ENCODE measurements at regions not wholly inside any gene's neighbourhood (a gene's known extent, or its start where the extent isn't known, plus 50 kb on each side); places are given as distances from the start of the nearest gene placed in this dataset.

DNA sequence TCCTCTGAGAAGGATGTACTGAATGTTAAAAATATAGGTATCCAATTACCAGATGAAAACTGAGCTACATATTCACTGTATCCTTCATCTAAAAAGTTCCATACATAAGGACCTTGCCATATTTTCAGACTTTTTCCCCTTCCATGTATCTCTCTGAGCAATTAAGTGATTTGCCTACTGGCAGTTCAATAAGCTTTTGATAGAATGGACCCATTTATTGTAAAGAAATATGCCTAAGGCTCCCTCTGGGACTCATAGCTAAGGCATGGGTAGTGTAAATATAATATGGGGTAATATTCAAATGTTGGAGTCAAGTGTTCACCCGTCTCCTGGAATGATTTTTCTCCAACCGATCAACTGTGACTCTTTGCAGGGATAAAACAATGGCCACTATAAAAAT is 135.4 kb upstream of the FSHR start:
- ATAC-seq, result no peak
- Histone ChIP-seq H3K4me3 (ENCODE audit: low read depth in 2 of 2, low read length in 2 of 2) (no peak overlapping the region), H3K36me3 (ENCODE audit: control insufficient read depth, insufficient read depth, low read length) (no peaks in the 10 kb centered on the region), H3K4me1 (ENCODE audit: control insufficient read depth, insufficient read depth, low read length) (no peaks in the 10 kb centered on the region), H3K27ac (ENCODE audit: low read length) (no peak overlapping the region), H3K9me3 (ENCODE audit: control insufficient read depth, insufficient read depth, low read depth, low read length) (no peaks in the 10 kb centered on the region), H3K27me3 (ENCODE audit: control insufficient read depth, insufficient read depth, low read length) (no peaks in the 10 kb centered on the region)
- CTCF ChIA-PET, result no interaction called here
- intact Hi-C loops (cut with micrococcal nuclease; ENCODE audit: unreplicated experiment) (no loop called here), in situ Hi-C loops (cut with HindIII; ENCODE audit: low pct_unique_long_range_greater_than_20kb, low sequenced_read_pairs) (no loop called here)
- DNase-seq (ENCODE audit: low read depth, low spot score), result no peak
- BruUV-seq (replicated peaks), result no TSS peak
- TF ChIP-seq REST (IDR thresholded peaks at IDR 0.05; ENCODE audit: insufficient read depth in 1 of 2, low read depth in 2 of 2, low read length in 1 of 2), result no peak
- no peak for TF ChIP-seq POLR2AphosphoS5 (IDR thresholded peaks at IDR 0.05; ENCODE audit: low read depth, low read length)
- TF ChIP-seq CTCF (IDR thresholded peaks at IDR 0.05), result no peak
- no peak for TF ChIP-seq TCF7L2 (IDR thresholded peaks at IDR 0.05; ENCODE audit: low read depth, low read length)
- TF ChIP-seq SIN3A (IDR thresholded peaks at IDR 0.05; ENCODE audit: borderline replicate concordance, insufficient read depth, low read depth, low read length), result no peak
- POLR2A ChIA-PET, result no interaction called here

DNA sequence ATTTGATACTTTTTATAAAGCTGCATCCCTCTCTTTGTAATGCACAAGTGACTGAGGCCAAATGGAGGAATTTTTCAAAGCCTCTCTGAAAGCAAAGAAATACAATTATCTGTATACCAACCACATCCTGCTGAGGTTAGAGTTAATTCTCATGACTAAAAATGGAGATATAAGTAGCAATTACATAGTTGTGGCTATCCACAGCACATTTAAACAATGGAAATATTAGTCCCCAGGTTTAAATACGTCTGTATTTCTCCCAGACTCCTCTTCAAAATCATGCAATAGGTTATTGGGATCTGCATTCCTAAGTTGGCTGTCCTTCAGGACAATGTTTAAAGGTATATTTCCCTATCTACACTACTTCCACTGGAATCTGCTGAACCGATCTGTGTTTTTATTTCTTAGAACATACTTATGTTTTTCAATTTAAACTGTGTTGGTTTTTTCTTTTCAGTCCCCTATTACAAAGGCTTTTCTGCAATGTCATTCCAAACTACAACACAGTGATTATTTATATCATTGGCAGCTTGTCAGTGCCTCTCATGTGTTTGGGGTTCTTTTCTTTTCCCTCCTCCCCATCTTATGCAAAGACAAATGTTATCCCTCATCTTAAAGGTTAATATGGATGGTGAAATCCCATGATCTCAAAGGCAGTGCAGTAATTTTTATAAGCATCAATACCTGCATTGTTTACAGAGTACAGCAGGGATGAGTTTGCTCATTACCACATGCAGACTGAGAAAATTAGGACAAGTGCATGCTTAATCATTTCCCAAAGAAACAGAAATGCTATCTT is 134.8 kb upstream of the FSHR start:
- ATAC-seq, result no peak
- no peak for TF ChIP-seq POLR2AphosphoS5 (IDR thresholded peaks at IDR 0.05; ENCODE audit: low read depth, low read length)
- no peak for TF ChIP-seq TCF7L2 (IDR thresholded peaks at IDR 0.05; ENCODE audit: low read depth, low read length)
- no peak for TF ChIP-seq SIN3A (IDR thresholded peaks at IDR 0.05; ENCODE audit: borderline replicate concordance, insufficient read depth, low read depth, low read length)
- no peak for TF ChIP-seq CTCF (IDR thresholded peaks at IDR 0.05)
- TF ChIP-seq REST (IDR thresholded peaks at IDR 0.05; ENCODE audit: insufficient read depth in 1 of 2, low read depth in 2 of 2, low read length in 1 of 2), result no peak
- POLR2A ChIA-PET, result no interaction called here
- H3K36me3 ChIP-seq (ENCODE audit: control insufficient read depth, insufficient read depth, low read length), result no peaks in the 10 kb centered on the region
- in situ Hi-C loops (cut with HindIII; ENCODE audit: low pct_unique_long_range_greater_than_20kb, low sequenced_read_pairs) (no loop called here), intact Hi-C loops (cut with micrococcal nuclease; ENCODE audit: unreplicated experiment) (no loop called here)
- CTCF ChIA-PET, result no interaction called here
- no peaks in the 10 kb centered on the region for H3K9me3 ChIP-seq (ENCODE audit: control insufficient read depth, insufficient read depth, low read depth, low read length)
- H3K27ac ChIP-seq (ENCODE audit: low read length), result no peak overlapping the region
- H3K27me3 ChIP-seq (ENCODE audit: control insufficient read depth, insufficient read depth, low read length), result no peaks in the 10 kb centered on the region
- H3K4me1 ChIP-seq (ENCODE audit: control insufficient read depth, insufficient read depth, low read length), result no peaks in the 10 kb centered on the region
- BruUV-seq (replicated peaks), result no TSS peak
- DNase-seq (ENCODE audit: low read depth, low spot score), result no peak
- no peak overlapping the region for H3K4me3 ChIP-seq (ENCODE audit: low read depth in 2 of 2, low read length in 2 of 2)

All from Panc1 (cell line).